Posterior cingulate gyrus (tissue), 11 donors: ENCODE measurements at regions not wholly inside any gene's neighbourhood (a gene's known extent, or its start where the extent isn't known, plus 50 kb on each side); places are given as distances from the start of the nearest gene placed in this dataset.

Source experiments
- DNase-seq, 10 donors: peaks; one replicate each; pipeline versions ENCODE4 v3.0.0 to v3.0.0-alpha.2; 2020 to 2021; ENCODE audit warnings: mixed read lengths in 3 of 10
- intact Hi-C: fragments of 100-400 bp; cut with DNase I; formaldehyde crosslinking; loops from one replicate; pipeline ENCODE4 v1.15.1; 2023

GRCh38 chr6:6880745-6881437 lies 226.9 kb upstream of the RREB1 start:
- intact Hi-C loops: no loop called here
- no peak for DNase-seq

DNA sequence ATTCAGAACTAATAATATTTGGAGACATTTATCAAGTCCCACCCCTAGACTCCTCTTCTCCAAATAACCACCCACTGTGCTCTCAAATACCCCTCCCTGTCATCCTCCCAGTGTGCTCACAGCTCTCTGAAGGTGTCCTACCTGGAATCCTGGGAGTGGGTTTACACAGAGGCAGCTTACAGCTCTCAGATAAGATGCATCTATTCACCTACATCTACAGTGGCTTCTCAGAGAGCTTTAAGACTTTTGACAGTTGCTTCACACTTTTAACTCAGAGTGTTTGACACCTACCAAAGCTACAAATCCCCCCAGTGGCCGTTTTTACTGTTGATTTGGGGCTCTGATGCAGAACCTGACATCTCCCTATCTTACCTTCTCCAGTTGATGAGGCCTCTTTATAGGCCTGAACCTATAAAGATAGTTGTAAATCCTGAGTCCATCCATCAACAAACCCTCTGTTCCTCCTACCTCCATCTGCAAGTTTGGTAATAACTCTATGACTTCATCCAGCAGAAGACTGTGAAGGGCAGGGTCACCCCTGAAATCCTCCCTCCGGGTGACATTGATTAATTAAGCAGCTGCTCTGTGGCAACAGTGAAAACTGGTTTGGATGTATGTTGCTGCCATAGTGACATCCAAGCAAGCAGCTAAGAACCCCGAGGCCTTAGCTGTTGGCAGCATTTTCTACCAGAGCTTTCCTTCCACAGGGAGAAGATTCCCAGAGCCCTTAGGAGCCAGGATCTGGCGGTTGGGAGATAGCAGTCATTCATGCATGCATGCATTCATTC lies 226.1 kb upstream of the RREB1 start:
- intact Hi-C loops: no loop called here
- no peak for DNase-seq

DNA sequence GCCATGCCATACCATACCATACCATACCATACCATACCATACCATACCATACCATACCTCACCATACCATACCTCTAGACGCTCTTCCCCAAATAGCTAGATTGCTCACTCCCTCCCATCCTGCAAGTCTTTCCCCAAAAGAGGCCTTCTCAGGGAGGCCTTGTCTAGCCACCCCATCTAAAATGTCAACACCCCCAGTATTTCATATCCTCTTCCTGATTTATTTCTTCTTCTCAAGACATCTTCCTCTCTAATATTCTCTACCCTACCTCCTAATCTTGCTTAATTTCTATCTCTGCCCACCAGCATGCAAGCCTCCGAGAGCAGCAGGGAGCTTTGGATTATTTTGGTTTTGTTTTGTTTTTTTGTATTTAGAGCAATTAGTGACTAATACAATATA lies 225.2 kb upstream of the RREB1 start:
- intact Hi-C loops: no loop called here
- DNase-seq: no peak

DNA sequence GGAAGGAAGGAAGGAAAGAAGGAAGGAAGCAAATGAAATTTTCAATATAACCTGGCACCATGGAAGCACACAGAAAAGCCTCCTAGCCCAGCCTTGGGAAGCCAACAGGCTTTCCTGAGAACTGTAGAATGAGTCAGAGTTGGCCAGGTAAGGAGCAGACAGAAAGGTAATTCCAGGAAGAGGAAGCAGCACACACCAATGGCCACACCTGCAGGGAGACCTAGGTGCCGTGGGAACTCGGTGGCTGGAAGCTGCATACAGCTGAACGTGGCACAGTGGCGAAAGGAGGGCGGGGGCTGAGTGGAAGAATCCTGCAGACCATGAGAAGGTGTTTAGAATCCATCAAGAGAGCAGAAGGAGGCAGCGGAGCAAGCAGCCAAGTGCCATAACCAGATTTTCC lies 224.8 kb upstream of the RREB1 start:
- DNase-seq: peak in 1 of 10 donors; percentile 69
- intact Hi-C loops: no loop called here

GRCh38 chr6:6884193-6884627 lies 223.6 kb upstream of the RREB1 start:
- intact Hi-C loops: no loop called here
- no peak for DNase-seq

- intact Hi-C loops: no loop called here
- no peak for DNase-seq
Observed at GRCh38 chr6:6884916-6885315, 222.8 kb upstream of the RREB1 start.

- peak in 5 of 10 donors; percentile 20 to 89 (median 33) for DNase-seq
Observed at GRCh38 chr6:6885521-6886170, 222.1 kb upstream of the RREB1 start.

GRCh38 chr6:6886171-6886885 lies 221.4 kb upstream of the RREB1 start:
- DNase-seq: peak in 3 of 10 donors; percentile 13 to 33 (median 14)
- intact Hi-C loops: no loop called here

More at GRCh38 chr6:6885521-6886170, 222.1 kb upstream of the RREB1 start:
- intact Hi-C loops: no loop called here

DNA sequence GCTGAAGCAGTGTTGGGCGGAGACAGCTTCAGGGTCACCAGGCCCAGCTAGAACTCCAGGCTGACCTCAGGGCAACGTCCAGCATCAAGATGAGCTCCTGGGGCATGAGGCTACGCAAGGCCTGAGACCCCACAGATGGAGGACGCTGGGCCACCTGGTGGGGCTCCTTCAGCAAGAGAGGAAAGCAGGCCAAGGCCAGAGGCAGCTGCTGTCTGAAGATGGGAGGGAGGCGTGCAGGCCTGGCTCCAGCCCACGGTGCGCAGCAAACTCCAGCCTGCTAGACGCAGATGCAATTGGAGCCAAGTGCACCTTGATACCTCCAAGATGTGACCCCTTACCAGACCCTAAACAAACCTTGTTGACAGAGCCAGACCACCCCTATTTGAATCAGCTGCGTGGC lies 220.9 kb upstream of the RREB1 start:
- peak in 1 of 10 donors; percentile 62 for DNase-seq
- intact Hi-C loops: no loop called here

GRCh38 chr6:6889601-6890000 lies 218.2 kb upstream of the RREB1 start:
- intact Hi-C loops: no loop called here
- DNase-seq: no peak

- intact Hi-C loops: no loop called here
- DNase-seq: no peak
Observed at GRCh38 chr6:6890400-6890858, 217.3 kb upstream of the RREB1 start.

DNA sequence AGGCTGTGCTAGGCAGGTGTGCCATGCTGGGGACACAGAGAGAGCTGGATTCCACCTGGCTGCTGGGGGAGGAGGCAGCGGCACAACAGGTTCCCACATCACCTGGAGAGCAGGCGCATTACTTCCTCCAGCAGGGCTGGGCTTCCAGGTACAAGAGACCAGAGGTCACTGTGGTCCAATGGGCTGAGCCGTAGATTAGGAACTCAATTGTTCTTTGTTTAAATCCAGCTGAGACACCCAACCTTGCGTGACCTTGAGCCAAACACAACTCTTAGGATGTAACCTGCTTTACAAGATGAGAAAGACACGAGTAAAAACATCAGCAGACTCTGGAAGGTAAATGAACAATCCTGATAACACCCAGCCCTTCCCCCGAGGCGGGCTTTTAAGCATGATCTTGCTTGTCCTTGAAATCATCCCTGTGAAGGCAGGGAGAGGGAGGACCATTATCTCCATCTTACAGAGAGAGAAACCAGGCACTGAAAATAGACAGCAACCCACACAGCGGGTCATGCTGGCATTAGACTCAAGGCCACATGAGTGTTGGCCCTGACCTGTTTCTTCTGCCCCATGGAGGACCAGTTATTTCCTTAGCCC lies 216.5 kb upstream of the RREB1 start:
- intact Hi-C loops: no loop called here
- no peak for DNase-seq

- intact Hi-C loops: no loop called here
- DNase-seq: no peak
Observed at GRCh38 chr6:6891949-6892461, 215.8 kb upstream of the RREB1 start.

- intact Hi-C loops: no loop called here
- DNase-seq: no peak
Observed at GRCh38 chr6:6892744-6893583, 214.8 kb upstream of the RREB1 start.

- intact Hi-C loops: no loop called here
Observed at GRCh38 chr6:6893701-6894100, 214.1 kb upstream of the RREB1 start.

GRCh38 chr6:6895929-6896328 lies 211.8 kb upstream of the RREB1 start:
- intact Hi-C loops: no loop called here
- no peak for DNase-seq

More at GRCh38 chr6:6893701-6894100, 214.1 kb upstream of the RREB1 start:
- DNase-seq: no peak

DNA sequence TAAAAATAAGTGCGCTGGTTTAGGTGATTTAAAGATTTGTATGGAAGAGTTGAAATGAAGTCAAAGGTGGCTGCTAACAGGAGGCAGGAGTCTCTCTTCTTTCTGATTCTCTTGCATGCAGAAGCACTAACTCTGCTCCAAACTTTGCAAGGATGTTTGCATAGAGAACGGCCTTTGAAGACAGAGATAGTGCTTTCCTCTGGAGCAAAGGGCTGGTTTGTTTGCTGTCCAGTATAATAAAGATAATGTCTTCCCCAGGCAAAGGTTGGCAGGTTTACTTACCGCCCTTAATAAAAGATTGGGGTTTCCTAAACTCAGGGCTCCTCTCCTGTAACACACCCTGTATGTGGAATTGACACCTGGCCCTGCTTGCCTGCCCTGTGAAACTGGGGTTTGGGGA lies 210.6 kb upstream of the RREB1 start:
- intact Hi-C loops: no loop called here
- no peak for DNase-seq

DNA sequence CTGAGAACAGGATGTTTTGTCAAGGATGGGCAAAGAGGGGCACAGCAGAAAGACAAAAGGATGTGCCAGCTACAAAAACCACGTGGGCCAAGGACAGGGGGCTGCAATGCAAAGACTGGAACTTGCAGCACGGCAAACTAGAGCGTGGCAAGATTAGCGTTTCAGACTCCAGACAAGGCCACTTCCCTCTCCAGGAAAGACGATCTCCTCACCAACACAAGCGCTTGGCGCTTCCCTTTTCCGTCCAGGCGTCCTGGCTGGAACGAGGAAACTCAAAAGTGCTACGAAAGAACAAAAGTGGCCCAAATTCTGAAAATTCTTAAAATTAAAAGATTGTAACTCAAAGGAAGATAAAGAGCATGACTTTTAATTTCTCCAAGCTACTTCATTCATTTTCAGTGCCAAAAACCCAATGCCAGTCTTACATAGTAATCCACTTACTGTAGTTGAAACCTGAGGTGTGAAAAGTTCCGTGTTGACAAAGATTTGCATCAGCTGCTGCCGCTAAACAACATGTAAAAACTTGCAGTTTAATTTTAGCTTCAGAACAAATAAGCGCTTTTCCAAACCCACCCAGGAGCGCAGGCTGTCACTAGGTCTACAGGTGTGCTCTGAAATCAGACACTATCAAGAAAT lies 207.1 kb upstream of the RREB1 start:
- intact Hi-C loops: no loop called here
- no peak for DNase-seq
